Mesothelial cell of epicardium (in vitro differentiated cells): ENCODE measurements at regions not wholly inside any gene's neighbourhood (a gene's known extent, or its start where the extent isn't known, plus 50 kb on each side); places are given as distances from the start of the nearest gene placed in this dataset.

Source experiments
- DNase-seq, 2 experiments: peaks; one replicate each; pipeline ENCODE4 v3.0.0; 2021; ENCODE audit warnings: low spot score in 2 of 2; ENCODE audit not compliant: unreplicated experiment in 2 of 2
- H3K27ac Mint-ChIP-seq: 2 replicates; pipeline ENCODE4 v1.8.0; 2021; ENCODE audit warnings: mixed read lengths
- H3K27me3 Mint-ChIP-seq: 2 replicates; pipeline ENCODE4 v1.8.0; 2021; ENCODE audit warnings: low read depth, mixed read lengths
- H3K36me3 Mint-ChIP-seq: 2 replicates; pipeline ENCODE4 v1.8.0; 2021; ENCODE audit warnings: mixed read lengths
- H3K4me1 Mint-ChIP-seq: 2 replicates; pipeline ENCODE4 v1.8.0; 2021; ENCODE audit warnings: mixed read lengths
- H3K4me3 Mint-ChIP-seq: 2 replicates; pipeline ENCODE4 v1.8.0; 2021; ENCODE audit warnings: mild to moderate bottlenecking, moderate library complexity, mixed read lengths
- H3K9me3 Mint-ChIP-seq: 2 replicates; pipeline ENCODE4 v1.8.0; 2021; ENCODE audit warnings: mixed read lengths
- TF ChIP-seq, protein P1 (sequence below): fragments of 200-600 bp; sonication (generic); IDR thresholded peaks from one replicate; pipeline ENCODE4 v1.5.0; 2021; ENCODE audit warnings: antibody characterized with exemption; ENCODE audit not compliant: unreplicated experiment

DNA sequence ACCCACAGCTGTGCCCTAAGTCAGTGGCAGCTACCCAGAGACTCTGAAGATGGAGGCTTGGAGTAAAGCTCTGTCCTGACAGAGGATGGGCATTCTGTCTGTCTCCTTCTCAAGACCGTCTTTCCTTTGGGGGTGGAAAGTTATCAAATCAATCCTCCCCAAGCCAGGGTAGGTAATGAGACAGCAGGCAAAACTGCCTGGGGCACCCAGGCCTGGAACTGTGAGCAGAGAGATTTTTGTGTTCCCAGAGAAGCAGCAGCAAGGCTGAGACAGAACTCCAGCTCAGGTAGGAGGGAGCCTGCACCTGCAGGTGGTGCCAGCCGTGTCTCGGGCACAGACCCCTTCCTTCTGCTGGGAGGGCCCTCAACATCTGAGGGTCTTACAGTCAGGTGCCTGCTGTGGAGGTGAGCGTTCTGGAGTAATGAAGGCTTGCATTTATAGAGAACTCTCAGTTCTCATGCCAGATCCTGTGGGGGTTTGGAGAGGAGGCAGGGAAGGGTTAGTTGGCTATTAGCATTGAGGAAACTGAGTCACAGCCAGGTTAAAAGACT is 95.6 kb downstream of the RIPK4 start:
- no peak for DNase-seq
- Mint-ChIP-seq H3K36me3 (no peaks in the 10 kb centered on the region), H3K4me1 (peaks cover 11% of the 10 kb centered on the region), H3K9me3 (peaks cover 1% of the 10 kb centered on the region), H3K27me3 (no peaks in the 10 kb centered on the region), H3K4me3 (no peak overlapping the region), H3K27ac (peak overlapping the region; percentile 47)
- TF ChIP-seq, protein P1, sequence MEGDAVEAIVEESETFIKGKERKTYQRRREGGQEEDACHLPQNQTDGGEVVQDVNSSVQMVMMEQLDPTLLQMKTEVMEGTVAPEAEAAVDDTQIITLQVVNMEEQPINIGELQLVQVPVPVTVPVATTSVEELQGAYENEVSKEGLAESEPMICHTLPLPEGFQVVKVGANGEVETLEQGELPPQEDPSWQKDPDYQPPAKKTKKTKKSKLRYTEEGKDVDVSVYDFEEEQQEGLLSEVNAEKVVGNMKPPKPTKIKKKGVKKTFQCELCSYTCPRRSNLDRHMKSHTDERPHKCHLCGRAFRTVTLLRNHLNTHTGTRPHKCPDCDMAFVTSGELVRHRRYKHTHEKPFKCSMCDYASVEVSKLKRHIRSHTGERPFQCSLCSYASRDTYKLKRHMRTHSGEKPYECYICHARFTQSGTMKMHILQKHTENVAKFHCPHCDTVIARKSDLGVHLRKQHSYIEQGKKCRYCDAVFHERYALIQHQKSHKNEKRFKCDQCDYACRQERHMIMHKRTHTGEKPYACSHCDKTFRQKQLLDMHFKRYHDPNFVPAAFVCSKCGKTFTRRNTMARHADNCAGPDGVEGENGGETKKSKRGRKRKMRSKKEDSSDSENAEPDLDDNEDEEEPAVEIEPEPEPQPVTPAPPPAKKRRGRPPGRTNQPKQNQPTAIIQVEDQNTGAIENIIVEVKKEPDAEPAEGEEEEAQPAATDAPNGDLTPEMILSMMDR: no peak

DNA sequence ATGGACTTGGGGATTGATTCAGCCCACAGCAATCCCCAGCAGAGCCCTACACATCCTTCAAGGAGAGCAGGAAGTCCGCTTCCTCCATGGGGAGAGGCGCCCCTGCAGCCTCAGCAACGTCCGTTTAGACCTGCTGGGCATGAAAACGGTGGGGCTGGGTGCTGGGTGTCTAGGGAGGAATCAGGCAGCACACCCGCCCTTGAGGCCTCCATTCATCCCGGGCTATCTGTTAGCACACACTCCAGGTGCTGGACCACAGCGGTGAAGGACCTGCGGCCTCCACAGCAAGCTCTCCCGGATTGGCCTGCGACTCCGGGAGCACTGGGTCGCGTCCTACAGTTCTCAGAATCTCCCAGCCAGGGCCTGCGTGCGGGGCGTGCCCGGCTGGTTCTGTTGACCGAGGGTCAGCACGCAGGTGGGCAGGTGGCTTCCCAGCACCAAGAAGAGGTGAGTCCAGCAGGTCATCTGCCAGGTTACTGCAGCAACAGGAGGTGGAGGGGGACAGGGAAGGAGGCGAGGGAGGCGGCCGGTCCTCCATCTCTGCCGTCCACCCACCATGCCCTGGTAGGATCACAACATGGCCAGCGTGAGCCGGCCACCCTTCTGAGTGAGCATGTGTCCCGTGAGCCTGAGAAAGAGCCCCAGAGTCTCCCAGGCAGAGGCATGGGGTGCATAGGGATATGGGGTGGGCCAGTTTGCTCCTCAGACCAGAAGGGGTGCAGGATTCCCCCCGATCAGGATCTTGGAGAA is 96.6 kb downstream of the RIPK4 start:
- Mint-ChIP-seq H3K27me3 (no peaks in the 10 kb centered on the region), H3K36me3 (no peaks in the 10 kb centered on the region), H3K4me3 (no peak overlapping the region), H3K27ac (no peak overlapping the region), H3K9me3 (no peaks in the 10 kb centered on the region), H3K4me1 (peaks cover 11% of the 10 kb centered on the region)
- TF ChIP-seq, protein P1: no peak
- DNase-seq: no peak

DNA sequence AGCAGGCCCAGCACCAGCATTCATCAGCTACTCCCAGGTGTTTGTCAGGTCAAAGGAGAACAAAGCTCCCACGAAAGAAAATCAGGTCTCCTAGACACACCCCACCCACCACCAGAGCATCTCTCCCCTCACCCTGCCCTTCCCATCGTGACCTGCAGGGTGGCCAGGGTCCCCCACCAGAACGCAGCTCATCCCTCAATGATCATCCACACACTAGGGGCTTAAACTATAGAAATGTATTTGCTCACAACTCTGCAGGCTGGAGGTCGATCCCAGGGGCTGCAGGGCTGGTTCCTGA is 97.4 kb downstream of the RIPK4 start:
- peaks cover 17% of the 10 kb centered on the region for H3K4me1 Mint-ChIP-seq
- DNase-seq: no peak
- no peaks in the 10 kb centered on the region for H3K36me3 Mint-ChIP-seq
- TF ChIP-seq, protein P1: no peak
- no peaks in the 10 kb centered on the region for H3K27me3 Mint-ChIP-seq
- no peak overlapping the region for H3K4me3 Mint-ChIP-seq
- H3K27ac Mint-ChIP-seq: no peak overlapping the region
- no peaks in the 10 kb centered on the region for H3K9me3 Mint-ChIP-seq

DNA sequence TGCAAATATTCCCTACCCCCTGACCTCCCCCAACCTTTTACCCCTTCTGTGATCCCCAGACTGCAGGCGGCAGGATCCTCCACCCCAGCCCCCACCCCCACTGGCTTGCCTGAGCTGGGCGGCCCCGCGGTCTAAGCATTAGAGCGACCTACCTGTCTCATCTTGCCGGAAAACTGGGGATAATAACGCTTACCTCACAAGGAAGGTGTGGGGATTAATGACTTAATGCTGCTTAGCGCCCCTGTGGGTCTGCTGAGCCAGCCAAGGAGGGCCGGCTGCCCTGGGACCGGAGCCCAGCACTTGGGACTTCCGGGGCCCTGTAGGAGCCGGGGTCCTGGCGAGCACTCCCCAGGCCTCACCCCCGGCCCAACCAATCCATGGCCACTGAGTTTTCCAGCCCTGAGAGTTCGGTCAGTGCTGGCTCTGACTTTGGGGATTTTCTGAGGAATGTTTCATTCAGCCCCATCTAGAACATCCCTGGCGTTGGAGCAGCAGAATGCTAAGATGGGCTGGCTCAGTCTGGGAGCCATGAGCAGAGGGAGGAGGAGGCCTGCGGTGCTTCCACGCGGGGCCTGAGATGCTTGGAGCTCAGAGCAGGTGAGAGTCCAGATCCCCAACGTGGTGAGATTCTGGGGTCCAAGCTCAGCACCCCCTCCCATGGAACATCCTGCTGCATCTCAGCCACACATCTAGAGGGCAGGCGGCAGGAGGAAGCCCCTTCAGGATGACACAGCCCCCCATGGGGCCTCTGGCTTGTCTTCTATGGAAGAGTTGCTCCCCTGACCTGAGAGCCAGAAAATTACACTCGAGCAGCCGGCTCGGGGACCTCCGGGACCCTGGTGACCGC is 97.9 kb downstream of the RIPK4 start:
- TF ChIP-seq, protein P1: no peak
- no peaks in the 10 kb centered on the region for H3K9me3 Mint-ChIP-seq
- no peaks in the 10 kb centered on the region for H3K36me3 Mint-ChIP-seq
- peaks cover 23% of the 10 kb centered on the region for H3K4me1 Mint-ChIP-seq
- H3K27me3 Mint-ChIP-seq: no peaks in the 10 kb centered on the region
- H3K27ac Mint-ChIP-seq: no peak overlapping the region
- H3K4me3 Mint-ChIP-seq: no peak overlapping the region
- DNase-seq: no peak

DNA sequence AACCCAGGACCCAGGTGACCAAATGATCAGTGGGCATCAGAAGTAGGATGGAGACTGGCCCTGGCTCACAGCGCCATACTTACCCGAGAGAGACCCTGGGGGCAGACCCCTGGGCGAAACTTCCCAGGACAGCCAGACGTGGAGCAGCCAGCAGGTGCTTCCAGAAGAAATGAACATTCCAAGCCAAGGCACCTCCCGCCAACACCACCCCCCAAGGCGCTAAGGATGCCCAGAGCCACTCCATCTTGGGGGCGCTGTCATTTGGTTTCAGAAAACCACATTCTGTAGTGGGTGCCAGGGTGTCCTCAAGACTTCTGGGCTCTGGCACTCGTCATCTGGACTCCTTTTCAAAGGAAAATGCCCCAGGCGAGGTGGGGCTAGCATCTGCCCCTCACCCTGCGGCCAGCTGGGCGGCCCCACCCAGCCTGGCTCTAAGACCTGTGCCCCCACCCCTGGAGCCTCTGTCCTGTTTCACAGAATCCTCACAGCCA is 98.8 kb downstream of the RIPK4 start:
- no peak overlapping the region for H3K4me3 Mint-ChIP-seq

More for the DNA sequence above, 98.8 kb downstream of the RIPK4 start:
- H3K27ac Mint-ChIP-seq: no peak overlapping the region
- no peaks in the 10 kb centered on the region for H3K27me3 Mint-ChIP-seq
- DNase-seq: no peak
- no peaks in the 10 kb centered on the region for H3K9me3 Mint-ChIP-seq
- no peaks in the 10 kb centered on the region for H3K36me3 Mint-ChIP-seq
- H3K4me1 Mint-ChIP-seq: peaks cover 28% of the 10 kb centered on the region
- TF ChIP-seq, protein P1: no peak
